HCT116 (cell line): ENCODE measurements at regions not wholly inside any gene's neighbourhood (a gene's known extent, or its start where the extent isn't known, plus 50 kb on each side); places are given as distances from the start of the nearest gene placed in this dataset.

ENCODE experiments used
- ATAC-seq: fragments of 200-7000 bp; cut with Tn5 transposase; 2 replicates; pipeline ENCODE4 v1.9.1; 2020; ENCODE audit warnings: mild to moderate bottlenecking, moderate library complexity
- BruUV-seq: library from RNA; stranded (reverse); fragments of 400-500 nt; replicated peaks from 2 replicates; lab custom pipeline; 2021; lab: Mats Ljungman, UMichigan
- CTCF ChIA-PET: fragments of 300-600 bp; sonication (Branson Sonifier 250); formaldehyde crosslinking; loops from one replicate; lab custom pipeline; 2021; ENCODE audit warnings: antibody characterized with exemption; lab: Charles Lee
- POLR2A ChIA-PET: fragments of 300-600, 350-600 bp; sonication (Branson Sonifier 250); formaldehyde crosslinking; loops from one replicate; lab custom pipeline; 2021; ENCODE audit warnings: antibody characterized with exemption; lab: Charles Lee
- RAD21 ChIA-PET, 2 experiments: fragments of 300-600 bp; sonication (Branson Sonifier 250); formaldehyde crosslinking; loops; one replicate each; lab custom pipeline; 2023; ENCODE audit warnings: low total read pairs in 2 of 2; ENCODE audit not compliant: uncharacterized antibody in 2 of 2, unreplicated experiment in 2 of 2, low non-redundant PET in 1 of 2; lab: Charles Lee
- DNase-seq: peaks from one replicate; pipeline ENCODE4 v3.0.0-alpha.2; 2010; ENCODE audit warnings: low read depth, low spot score
- H2AFZ ChIP-seq: fragments of 200-600 bp; shearing (Covaris generic), sonication (generic); 2 replicates; pipeline ENCODE4 v1.6.1; 2017; ENCODE audit warnings: low read depth, mixed run types, mixed read lengths, antibody characterized with exemption, low read length; ENCODE audit not compliant: poor library complexity, severe bottlenecking
- H3K27ac ChIP-seq: 2 replicates; pipeline ENCODE4 v1.5.1; 2012; ENCODE audit warnings: low read depth, low read length
- H3K27me3 ChIP-seq: fragments of 200-600 bp; sonication (generic); 2 replicates; pipeline ENCODE4 v1.6.1; 2016; ENCODE audit warnings: mixed run types, low read length, mixed read lengths; ENCODE audit not compliant: insufficient read depth
- H3K36me3 ChIP-seq, 2 experiments: fragments of 200-500 bp in 1 of 2; fragments of 200-600 bp in 1 of 2; sonication (Bioruptor generic) in 1 of 2; sonication (generic) in 1 of 2; 2 replicates each; pipeline versions ENCODE4 v1.5.1 to v1.6.1; 2014 to 2016; ENCODE audit warnings: low read length in 2 of 2, inconsistent platforms in 1 of 2, mixed read lengths in 1 of 2, mixed run types in 1 of 2; ENCODE audit not compliant: insufficient read depth in 2 of 2, control insufficient read depth in 1 of 2
- H3K4me1 ChIP-seq, 2 experiments: fragments of 200-600 bp in 1 of 2; sonication (generic) in 1 of 2; 2 replicates each; pipeline versions ENCODE4 v1.5.1 to v1.6.1; 2012 to 2017; ENCODE audit warnings: low read length in 2 of 2, inconsistent platforms in 1 of 2, mild to moderate bottlenecking in 1 of 2, mixed read lengths in 1 of 2, mixed run types in 1 of 2, moderate library complexity in 1 of 2; ENCODE audit not compliant: insufficient read depth in 2 of 2, control insufficient read depth in 1 of 2
- H3K4me2 ChIP-seq: fragments of 200-600 bp; sonication (generic); 2 replicates; pipeline ENCODE4 v1.6.1; 2017; ENCODE audit warnings: mixed run types, low read length, mixed read lengths
- H3K4me3 ChIP-seq, 2 experiments: fragments of 200-600 bp in 1 of 2; sonication (generic) in 1 of 2; replicated peaks in 1 of 2; 2 replicates each; pipeline ENCODE4 v1.5.1; 2011 to 2016; ENCODE audit warnings: low read length in 2 of 2, control low read depth in 1 of 2, low read depth in 1 of 2, mild to moderate bottlenecking in 1 of 2, mixed read lengths in 1 of 2, mixed run types in 1 of 2
- H3K79me2 ChIP-seq: fragments of 200-600 bp; sonication (generic); 2 replicates; pipeline ENCODE4 v1.6.1; 2017; ENCODE audit warnings: mild to moderate bottlenecking, mixed run types, low read length, moderate library complexity, mixed read lengths; ENCODE audit not compliant: insufficient read depth
- H3K9ac ChIP-seq: fragments of 200-600 bp; sonication (generic); 2 replicates; pipeline ENCODE4 v1.6.1; 2016; ENCODE audit warnings: low read length, mixed read lengths
- H3K9me2 ChIP-seq: fragments of 200-600 bp; sonication (generic), shearing (Covaris generic); 2 replicates; pipeline ENCODE4 v1.6.1; 2017; ENCODE audit warnings: mixed run types, mild to moderate bottlenecking, moderate library complexity; ENCODE audit not compliant: insufficient read depth
- H3K9me3 ChIP-seq, 2 experiments: fragments of 200-500 bp in 1 of 2; fragments of 200-600 bp in 1 of 2; sonication (Bioruptor generic) in 1 of 2; sonication (generic) in 1 of 2; 2 replicates each; pipeline ENCODE4 v1.6.1; 2014 to 2017; ENCODE audit warnings: low read length in 2 of 2, mixed read lengths in 2 of 2, inconsistent platforms in 1 of 2, low read depth in 1 of 2, mild to moderate bottlenecking in 1 of 2, mixed run types in 1 of 2, moderate library complexity in 1 of 2; ENCODE audit not compliant: control insufficient read depth in 1 of 2, insufficient read depth in 1 of 2
- H4K20me1 ChIP-seq: fragments of 200-600 bp; sonication (generic), shearing (Covaris generic); 2 replicates; pipeline ENCODE4 v1.6.1; 2017; ENCODE audit warnings: mixed run types, mild to moderate bottlenecking, moderate library complexity; ENCODE audit not compliant: insufficient read depth
- CEBPB ChIP-seq: IDR thresholded peaks from 2 replicates; pipeline ENCODE4 v1.6.1; 2012; ENCODE audit warnings: low read depth
- CTCF ChIP-seq, 3 experiments: fragments of 200-600 bp in 1 of 3; sonication (generic) in 1 of 3; IDR thresholded peaks in 2 of 3; conservative IDR thresholded peaks in 1 of 3; 2 replicates each; pipeline ENCODE4 v1.5.1; 2012 to 2017; ENCODE audit warnings: low read depth in 2 of 3, low read length in 2 of 3, antibody characterized with exemption in 1 of 3, borderline replicate concordance in 1 of 3, control low read depth in 1 of 3, mild to moderate bottlenecking in 1 of 3, mixed read lengths in 1 of 3, mixed run types in 1 of 3, moderate library complexity in 1 of 3; ENCODE audit not compliant: insufficient read depth in 1 of 3
- ELF1 ChIP-seq: IDR thresholded peaks from 2 replicates; pipeline ENCODE4 v1.6.1; 2012; ENCODE audit warnings: low read depth, borderline replicate concordance
- JUND ChIP-seq: IDR thresholded peaks from 2 replicates; pipeline ENCODE4 v1.6.1; 2012
- TCF7L2 ChIP-seq: IDR thresholded peaks from 2 replicates; pipeline ENCODE4 v1.7.0; 2011; ENCODE audit warnings: borderline replicate concordance, inconsistent platforms; ENCODE audit not compliant: insufficient read depth, insufficient read length; ENCODE audit errors: extremely low read depth
- ZBTB33 ChIP-seq: IDR thresholded peaks from 2 replicates; pipeline ENCODE4 v1.6.1; 2011; ENCODE audit warnings: mild to moderate bottlenecking, low read length, moderate library complexity; ENCODE audit not compliant: insufficient replicate concordance; ENCODE audit errors: extremely low read depth
- ZFX ChIP-seq: fragments of 450-650 bp; IDR thresholded peaks from 2 replicates; pipeline ENCODE4 v1.6.1; 2017
- intact Hi-C: fragments of 100-400 bp; cut with micrococcal nuclease; formaldehyde crosslinking; loops from 2 replicates; pipeline ENCODE4 v1.10.0; 2022

GRCh38 chr1:233791372-233791703, 113.1 kb upstream of the SLC35F3 start:
- ATAC-seq (no peak), DNase-seq (no peak)
- no peak overlapping the region for H3K4me3 ChIP-seq
- BruUV-seq: no TSS peak
- CTCF ChIA-PET: interaction anchor here (0.6 to 2.2 kb wide), 15 partner anchors 9 to 486 kb away, joined by 3 to 24 read pairs (median 4); partner anchors contain the start of gene SLC35F3
- TF ChIP-seq CEBPB: no peak
- TF ChIP-seq ELF1: no peak
- TF ChIP-seq TCF7L2: no peak
- RAD21 ChIA-PET: interaction anchor here (0.9 to 1.1 kb wide), 4 partner anchors 272 to 350 kb away, joined by 3 to 8 read pairs (median 4); no protein-coding TSS in a partner anchor
- H3K27ac ChIP-seq: no peak overlapping the region
- intact Hi-C loops: loop anchor here (1.0 to 2.0 kb wide), 4 partner anchors 273 to 397 kb away; no protein-coding TSS in a partner anchor
- H3K9me2 ChIP-seq: no peaks in the 10 kb centered on the region
- H3K4me1 ChIP-seq: no peaks in the 10 kb centered on the region
- no peaks in the 10 kb centered on the region for H3K9me3 ChIP-seq
- H2AFZ ChIP-seq: no peak overlapping the region
- H3K79me2 ChIP-seq: no peaks in the 10 kb centered on the region
- H3K4me2 ChIP-seq: no peak overlapping the region
- H3K36me3 ChIP-seq: no peaks in the 10 kb centered on the region
- no peaks in the 10 kb centered on the region for H4K20me1 ChIP-seq
- POLR2A ChIA-PET: no interaction called here
- no peaks in the 10 kb centered on the region for H3K27me3 ChIP-seq
- H3K9ac ChIP-seq: no peak overlapping the region

- DNase-seq (no peak), ATAC-seq (no peak)
- ChIA-PET CTCF (interaction anchor here (0.6 to 2.2 kb wide), 12 partner anchors 9 to 487 kb away, joined by 3 to 24 read pairs (median 4); partner anchors contain the start of gene SLC35F3), POLR2A (no interaction called here), RAD21 (interaction anchor here (0.9 to 1.1 kb wide), 4 partner anchors 272 to 351 kb away, joined by 3 to 8 read pairs (median 4); no protein-coding TSS in a partner anchor)
- Histone ChIP-seq H4K20me1 (no peaks in the 10 kb centered on the region), H3K4me3 (no peak overlapping the region), H2AFZ (no peak overlapping the region), H3K36me3 (no peaks in the 10 kb centered on the region), H3K9ac (no peak overlapping the region), H3K4me1 (no peaks in the 10 kb centered on the region), H3K27me3 (no peaks in the 10 kb centered on the region), H3K79me2 (no peaks in the 10 kb centered on the region), H3K27ac (no peak overlapping the region), H3K4me2 (no peak overlapping the region), H3K9me3 (no peaks in the 10 kb centered on the region), H3K9me2 (no peaks in the 10 kb centered on the region)
- intact Hi-C loops: loop anchor here (1.0 to 2.0 kb wide), 4 partner anchors 273 to 397 kb away; no protein-coding TSS in a partner anchor
- TF ChIP-seq ZBTB33: no peak
- TF ChIP-seq JUND: no peak
- TF ChIP-seq CTCF (IDR thresholded peaks at IDR 0.05 in 2 of 3, conservative IDR thresholded peaks at IDR 0.05 in 1 of 3; ENCODE audit: borderline replicate concordance in 1 of 3, insufficient read depth in 1 of 3, low read depth in 2 of 3, low read length in 2 of 3): no peak
- TF ChIP-seq CEBPB: no peak
- no peak for TF ChIP-seq ZFX
- TF ChIP-seq ELF1: no peak
- no peak for TF ChIP-seq TCF7L2
- no TSS peak for BruUV-seq
Measured at GRCh38 chr1:233791721-233792120, 112.8 kb upstream of the SLC35F3 start.
